HG03280 (cell line): ENCODE measurements at regions not wholly inside any gene's neighbourhood (a gene's known extent, or its start where the extent isn't known, plus 50 kb on each side); places are given as distances from the start of the nearest gene placed in this dataset.

ENCODE experiments used
- ATAC-seq: cut with Tn5 transposase; IDR thresholded peaks from one replicate; pipeline ENCODE4 v1.9.1; 2021; ENCODE audit warnings: mild to moderate bottlenecking, moderate library complexity; ENCODE audit not compliant: unreplicated experiment

DNA sequence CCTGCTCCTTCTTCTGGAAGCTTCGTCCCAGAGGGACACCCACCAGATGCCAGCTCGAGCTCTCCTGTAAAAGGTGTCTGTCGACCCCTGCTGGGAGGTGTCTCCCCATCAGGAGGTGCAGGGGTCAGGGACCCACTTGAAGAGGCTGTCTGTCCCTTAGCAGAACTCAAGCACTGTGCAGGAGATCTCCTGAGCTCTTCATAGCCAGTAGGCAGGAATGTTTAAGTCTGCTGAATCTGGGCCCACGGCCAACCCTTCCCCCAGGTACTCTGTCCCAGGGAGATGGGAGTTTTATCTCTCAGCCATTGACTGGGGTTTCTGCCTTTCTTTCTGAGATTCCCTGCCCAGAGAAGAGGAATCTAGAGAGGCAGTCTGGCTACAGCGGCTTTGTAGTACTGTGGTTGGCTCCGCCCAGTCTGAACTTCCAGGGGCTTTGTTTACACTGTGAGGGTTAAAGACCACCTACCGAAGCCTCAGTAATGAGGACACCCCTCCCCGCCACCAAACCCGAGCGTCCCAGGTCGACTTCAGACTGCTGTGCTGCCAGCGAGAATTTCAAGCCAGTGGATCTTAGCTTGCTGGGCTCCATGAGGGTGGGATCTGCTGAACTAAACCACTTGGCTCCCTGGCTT is 1383.0 kb upstream of the TENM3 start:
- no peak for ATAC-seq

- ATAC-seq, result no peak
These were observed 1381.6 kb upstream of the TENM3 start for GRCh38 chr4:180861651-180862050.

DNA sequence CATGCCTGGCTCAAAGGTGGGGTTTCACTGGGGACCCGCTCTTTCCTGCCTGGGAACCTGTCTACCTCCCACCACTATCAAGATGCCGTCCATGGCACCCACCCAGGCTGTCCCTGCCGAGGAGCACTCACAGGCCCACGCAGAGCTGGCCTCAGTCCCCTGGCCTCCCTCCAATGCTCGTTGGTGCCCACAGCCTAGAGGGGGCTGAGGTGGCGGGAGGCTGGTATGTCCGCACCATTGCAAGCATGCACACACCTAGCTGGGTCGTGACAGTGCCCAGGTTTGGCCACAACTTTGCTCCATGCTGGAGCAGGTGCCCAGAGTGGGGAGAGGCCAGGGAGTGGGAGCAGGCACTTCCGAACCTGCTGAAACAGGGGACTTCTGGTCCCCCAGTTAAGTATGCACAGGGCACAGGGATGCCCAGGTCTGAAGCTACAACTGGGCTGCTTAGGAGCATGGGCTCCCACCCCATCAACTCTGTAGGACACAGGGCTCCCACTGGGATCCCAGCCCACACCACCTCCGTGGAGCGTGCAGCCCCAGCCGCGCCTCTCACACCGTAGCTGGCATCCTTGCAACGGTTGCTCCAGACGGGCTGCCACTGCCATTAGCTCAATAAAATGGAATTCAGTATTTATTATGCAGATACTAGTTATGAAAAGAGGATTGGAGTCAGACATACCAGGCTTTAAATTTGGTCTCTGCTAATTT is 1376.1 kb upstream of the TENM3 start:
- no peak for ATAC-seq

DNA sequence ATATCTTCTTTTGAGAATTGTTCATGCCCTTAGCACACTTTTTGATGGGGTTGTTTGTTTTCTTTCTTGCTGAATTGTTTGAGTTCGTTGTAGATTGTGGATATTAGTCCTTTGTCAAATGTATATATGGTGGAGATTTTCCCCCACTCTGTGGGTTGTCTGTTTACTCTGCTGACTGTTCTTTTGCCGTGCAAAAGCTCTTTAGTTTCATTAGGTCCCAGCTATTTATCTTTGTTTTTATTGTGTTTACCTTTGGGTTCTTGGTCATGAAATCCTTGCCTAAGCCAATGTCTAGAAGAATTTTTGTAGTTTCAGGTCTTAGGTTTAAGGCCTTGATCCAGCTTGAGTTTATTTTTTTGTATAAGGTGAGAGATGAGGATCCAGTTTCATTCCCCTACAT is 1372.6 kb upstream of the TENM3 start:
- ATAC-seq, result no peak

DNA sequence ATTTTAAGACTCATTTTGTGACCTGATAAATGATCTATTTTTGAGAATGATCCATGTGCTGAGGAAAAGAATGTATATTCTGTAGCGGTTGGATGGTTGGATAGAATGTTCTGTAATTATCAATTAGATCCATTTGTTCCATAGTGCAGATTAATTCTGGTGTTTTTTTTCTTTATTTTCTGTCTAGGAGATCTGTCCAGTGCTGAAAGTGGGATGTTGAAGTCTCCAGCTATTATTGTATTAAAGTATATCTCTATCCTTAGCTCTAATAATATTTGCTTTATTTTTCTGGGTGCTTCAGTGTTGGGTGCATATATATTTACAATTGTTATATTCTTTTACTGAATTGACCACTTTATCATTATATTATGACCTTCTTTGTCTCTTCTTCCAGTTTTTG is 1344.9 kb upstream of the TENM3 start:
- ATAC-seq, result no peak

- ATAC-seq, result no peak
These were observed 1342.4 kb upstream of the TENM3 start for GRCh38 chr4:180900781-180901180.

- ATAC-seq, result no peak
These were observed 1333.9 kb upstream of the TENM3 start for GRCh38 chr4:180909279-180909678.

GRCh38 chr4:180913750-180914149 is 1329.5 kb upstream of the TENM3 start:
- no peak for ATAC-seq

GRCh38 chr4:180923486-180923885 is 1319.7 kb upstream of the TENM3 start:
- no peak for ATAC-seq

DNA sequence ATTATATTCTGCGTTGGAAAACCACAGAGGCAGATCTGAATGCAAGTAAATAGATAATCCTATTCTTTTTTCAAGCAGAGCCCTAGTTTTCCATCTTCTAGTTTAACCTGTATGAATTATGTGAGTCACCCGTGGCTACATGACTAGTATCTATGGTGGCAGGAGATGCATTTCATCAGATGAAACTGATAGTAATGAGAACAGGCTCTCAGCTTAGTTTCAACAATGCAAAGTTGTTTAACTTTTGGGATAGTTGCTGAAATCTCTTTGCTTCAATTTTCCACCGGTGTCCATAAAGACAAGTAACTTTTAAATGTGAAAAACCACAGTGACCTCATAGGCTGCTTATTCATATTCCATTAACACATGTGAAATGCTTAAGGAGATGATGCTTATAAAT is 1317.4 kb upstream of the TENM3 start:
- no peak for ATAC-seq

GRCh38 chr4:180926277-180926676 is 1316.9 kb upstream of the TENM3 start:
- no peak for ATAC-seq

GRCh38 chr4:180932370-180933001 is 1310.7 kb upstream of the TENM3 start:
- no peak for ATAC-seq

DNA sequence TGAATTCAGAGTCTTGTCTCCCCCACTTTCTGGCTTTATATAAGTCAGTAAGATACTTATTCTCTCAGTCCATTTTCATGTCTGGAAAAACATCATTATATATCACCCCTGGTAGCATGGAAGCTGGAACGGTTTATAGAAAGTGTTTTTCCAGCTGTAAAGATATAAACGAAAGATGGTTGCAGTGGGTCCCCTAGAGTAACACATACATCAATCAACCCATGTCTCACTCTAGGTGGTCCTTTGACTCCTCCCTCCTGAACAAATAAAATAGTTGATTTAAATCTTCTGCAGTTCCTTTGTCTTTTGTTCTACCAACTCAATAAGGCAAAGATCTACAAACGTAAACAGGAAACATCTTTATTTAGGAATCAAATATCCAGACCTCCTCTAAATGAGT is 1306.1 kb upstream of the TENM3 start:
- ATAC-seq, result no peak

DNA sequence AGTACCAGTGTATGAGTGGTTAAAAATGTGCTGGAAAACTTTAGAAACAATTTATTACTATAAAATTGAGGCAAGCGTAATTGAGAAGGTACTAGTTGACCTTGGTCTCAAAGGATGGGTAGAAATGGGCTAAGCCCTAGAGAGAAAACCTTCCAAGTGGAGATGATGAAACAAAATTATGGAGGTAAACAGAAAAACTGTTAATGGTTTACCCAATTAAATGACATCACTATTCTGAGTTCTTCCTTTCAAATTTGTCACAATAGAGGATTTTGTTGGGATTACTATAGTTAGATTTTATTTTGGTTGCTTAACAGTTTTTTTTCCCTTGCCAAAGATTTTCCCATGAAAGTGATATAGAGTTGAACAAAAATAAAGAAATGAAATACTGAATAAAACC is 1302.5 kb upstream of the TENM3 start:
- no peak for ATAC-seq

DNA sequence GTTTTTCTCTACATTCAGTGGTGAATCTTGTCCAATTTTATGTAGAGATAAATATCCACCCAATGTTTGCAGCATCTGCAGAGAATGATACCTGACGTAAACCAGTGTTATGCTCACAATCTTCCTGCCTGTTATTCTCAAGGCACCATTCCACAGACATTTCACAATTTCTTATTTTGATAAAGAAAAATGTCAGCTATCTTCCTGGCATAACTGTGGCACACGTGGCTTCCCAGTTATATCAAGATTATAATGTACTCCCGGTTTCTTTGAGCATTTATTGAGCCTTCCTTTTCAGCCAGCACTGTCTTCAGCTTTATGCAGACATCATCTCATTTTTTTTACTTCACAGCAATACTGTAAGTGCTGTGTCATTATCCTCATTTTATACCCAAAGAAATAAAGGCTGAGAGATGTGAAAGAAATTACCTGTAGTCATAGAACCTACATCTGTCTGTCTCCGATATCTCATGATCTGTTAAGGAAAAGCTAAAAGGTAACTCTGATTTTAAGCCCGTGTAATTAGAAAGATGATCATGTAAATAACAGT is 1300.8 kb upstream of the TENM3 start:
- no peak for ATAC-seq

DNA sequence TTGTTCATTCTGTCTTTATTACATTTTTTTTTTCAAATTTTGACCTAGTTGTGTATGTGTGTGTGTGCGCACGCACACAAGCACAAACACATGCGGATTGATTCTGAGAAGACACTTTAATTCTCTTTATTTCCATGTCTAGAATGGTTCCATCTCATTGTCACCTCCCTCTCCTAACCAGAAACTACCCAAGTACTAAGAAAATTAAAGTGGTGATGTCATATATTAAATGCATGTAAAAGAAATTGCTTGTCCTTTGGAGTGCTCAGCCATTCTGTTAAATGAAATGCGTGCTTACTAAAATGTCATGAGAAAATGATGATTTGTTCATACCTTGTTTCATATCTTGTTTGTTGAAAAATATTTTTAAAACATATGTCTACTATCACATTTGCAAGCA is 1297.0 kb upstream of the TENM3 start:
- no peak for ATAC-seq

- ATAC-seq, result no peak
These were observed 1295.8 kb upstream of the TENM3 start for GRCh38 chr4:180947425-180947824.

- ATAC-seq, result no peak
These were observed 1293.6 kb upstream of the TENM3 start for GRCh38 chr4:180949424-180950213.

GRCh38 chr4:180950377-180950776 is 1292.8 kb upstream of the TENM3 start:
- ATAC-seq, result no peak

DNA sequence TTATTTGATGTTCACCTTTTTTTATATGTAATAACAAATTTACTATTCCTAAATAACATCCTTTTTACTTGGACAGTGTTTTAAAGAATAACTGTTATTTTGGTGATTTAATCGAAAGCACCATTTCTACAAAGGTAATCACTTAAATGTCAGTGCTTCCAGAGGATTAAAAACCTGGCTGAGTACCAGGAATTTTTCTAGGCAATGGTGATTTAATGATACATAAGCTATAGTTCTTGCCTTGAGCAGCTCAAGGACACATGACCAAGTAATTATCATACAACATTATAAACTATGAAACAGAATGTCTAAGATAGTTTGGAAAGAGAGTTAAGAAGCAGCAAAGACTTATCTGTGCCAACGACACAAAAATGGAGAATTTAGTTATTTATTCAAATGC is 1291.9 kb upstream of the TENM3 start:
- no peak for ATAC-seq

GRCh38 chr4:180953572-180953971 is 1289.6 kb upstream of the TENM3 start:
- no peak for ATAC-seq
